ENCODE measurements at regions not wholly inside any gene's neighbourhood (a gene's known extent, or its start where the extent isn't known, plus 50 kb on each side); places are given as distances from the start of the nearest gene placed in this dataset.

- Histone ChIP-seq H3K4me3 (ENCODE audit: low read length) (no peak overlapping the region), H3K9ac (ENCODE audit: low read length) (no peak overlapping the region), H3K79me2 (ENCODE audit: low read length) (no peaks in the 10 kb centered on the region), H3K4me2 (ENCODE audit: low read length) (no peak overlapping the region), H4K20me1 (ENCODE audit: insufficient read depth, low read length) (no peaks in the 10 kb centered on the region), H2AFZ (ENCODE audit: low read depth, low read length) (no peak overlapping the region), H3K9me3 (ENCODE audit: insufficient read depth, low read length) (no peaks in the 10 kb centered on the region), H3K36me3 (replicated peaks; ENCODE audit: low read depth, low read length) (no peaks in the 10 kb centered on the region), H3K27ac (ENCODE audit: low read length) (no peak overlapping the region), H3K27me3 (ENCODE audit: low read depth, low read length) (no peaks in the 10 kb centered on the region), H3K4me1 (ENCODE audit: low read length) (no peaks in the 10 kb centered on the region)
- TF ChIP-seq CTCF (IDR thresholded peaks at IDR 0.05; ENCODE audit: low read depth, low read length) (no peak), EZH2phosphoT487 (IDR thresholded peaks at IDR 0.05; ENCODE audit: low read depth) (no peak)
Measured at GRCh38 chr7:41256186-41256945, 446.5 kb downstream of the INHBA start.

GRCh38 chr7:41255716-41256115 is 447.2 kb downstream of the INHBA start:
- H4K20me1 ChIP-seq (ENCODE audit: insufficient read depth, low read length): no peaks in the 10 kb centered on the region
- no peak for TF ChIP-seq CTCF (IDR thresholded peaks at IDR 0.05; ENCODE audit: low read depth, low read length)
- no peak for TF ChIP-seq EZH2phosphoT487 (IDR thresholded peaks at IDR 0.05; ENCODE audit: low read depth)
- H3K79me2 ChIP-seq (ENCODE audit: low read length): no peaks in the 10 kb centered on the region
- no peak overlapping the region for H3K9ac ChIP-seq (ENCODE audit: low read length)
- H3K4me3 ChIP-seq (ENCODE audit: low read length): no peak overlapping the region
- H3K9me3 ChIP-seq (ENCODE audit: insufficient read depth, low read length): no peaks in the 10 kb centered on the region
- H3K4me2 ChIP-seq (ENCODE audit: low read length): no peak overlapping the region
- H3K27ac ChIP-seq (ENCODE audit: low read length): no peak overlapping the region
- no peak overlapping the region for H2AFZ ChIP-seq (ENCODE audit: low read depth, low read length)
- no peaks in the 10 kb centered on the region for H3K4me1 ChIP-seq (ENCODE audit: low read length)
- H3K27me3 ChIP-seq (ENCODE audit: low read depth, low read length): no peaks in the 10 kb centered on the region
- H3K36me3 ChIP-seq (replicated peaks; ENCODE audit: low read depth, low read length): no peaks in the 10 kb centered on the region

GRCh38 chr7:41255113-41255512 is 447.8 kb downstream of the INHBA start:
- H3K27me3 ChIP-seq (ENCODE audit: low read depth, low read length): no peaks in the 10 kb centered on the region
- no peak overlapping the region for H3K4me2 ChIP-seq (ENCODE audit: low read length)
- H3K9ac ChIP-seq (ENCODE audit: low read length): no peak overlapping the region
- no peaks in the 10 kb centered on the region for H3K36me3 ChIP-seq (replicated peaks; ENCODE audit: low read depth, low read length)
- TF ChIP-seq EZH2phosphoT487 (IDR thresholded peaks at IDR 0.05; ENCODE audit: low read depth) (no peak), CTCF (IDR thresholded peaks at IDR 0.05; ENCODE audit: low read depth, low read length) (no peak)
- no peak overlapping the region for H3K4me3 ChIP-seq (ENCODE audit: low read length)
- no peaks in the 10 kb centered on the region for H4K20me1 ChIP-seq (ENCODE audit: insufficient read depth, low read length)
- no peak overlapping the region for H3K27ac ChIP-seq (ENCODE audit: low read length)
- no peaks in the 10 kb centered on the region for H3K9me3 ChIP-seq (ENCODE audit: insufficient read depth, low read length)
- no peaks in the 10 kb centered on the region for H3K79me2 ChIP-seq (ENCODE audit: low read length)
- no peaks in the 10 kb centered on the region for H3K4me1 ChIP-seq (ENCODE audit: low read length)
- no peak overlapping the region for H2AFZ ChIP-seq (ENCODE audit: low read depth, low read length)

GRCh38 chr7:41252957-41253356 is 449.9 kb downstream of the INHBA start:
- H4K20me1 ChIP-seq (ENCODE audit: insufficient read depth, low read length): no peaks in the 10 kb centered on the region
- H3K27ac ChIP-seq (ENCODE audit: low read length): no peak overlapping the region
- no peaks in the 10 kb centered on the region for H3K79me2 ChIP-seq (ENCODE audit: low read length)
- no peaks in the 10 kb centered on the region for H3K9me3 ChIP-seq (ENCODE audit: insufficient read depth, low read length)
- H3K4me3 ChIP-seq (ENCODE audit: low read length): no peak overlapping the region
- H3K4me2 ChIP-seq (ENCODE audit: low read length): no peak overlapping the region
- TF ChIP-seq EZH2phosphoT487 (IDR thresholded peaks at IDR 0.05; ENCODE audit: low read depth) (no peak), CTCF (IDR thresholded peaks at IDR 0.05; ENCODE audit: low read depth, low read length) (no peak)
- no peak overlapping the region for H2AFZ ChIP-seq (ENCODE audit: low read depth, low read length)
- H3K36me3 ChIP-seq (replicated peaks; ENCODE audit: low read depth, low read length): no peaks in the 10 kb centered on the region
- H3K9ac ChIP-seq (ENCODE audit: low read length): no peak overlapping the region
- H3K4me1 ChIP-seq (ENCODE audit: low read length): no peaks in the 10 kb centered on the region
- no peaks in the 10 kb centered on the region for H3K27me3 ChIP-seq (ENCODE audit: low read depth, low read length)

Data from OCI-LY3 (cell line).